GM04503 (cell line): ENCODE measurements at regions not wholly inside any gene's neighbourhood (a gene's known extent, or its start where the extent isn't known, plus 50 kb on each side); places are given as distances from the start of the nearest gene placed in this dataset.
"Not testable (repeated sequence)": the region's sequence is repeated elsewhere in the genome, so short reads cannot be mapped to it uniquely, and the experiment has no call there.

Source experiments
- DNase-seq: peaks from one replicate; pipeline ENCODE4 v3.0.0-alpha.2; 2012; ENCODE audit warnings: low read depth

GRCh38 chr3:106348139-106348690, 479.4 kb upstream of the CBLB start:
- no peak for DNase-seq

GRCh38 chr3:106349191-106349881, 480.5 kb upstream of the CBLB start:
- no peak for DNase-seq

GRCh38 chr3:106355873-106356272, 487.1 kb upstream of the CBLB start:
- no peak for DNase-seq

- no peak for DNase-seq
These were observed 490.9 kb upstream of the CBLB start for GRCh38 chr3:106359692-106360091.

- not testable (repeated sequence) for DNase-seq
These were observed 492.1 kb upstream of the CBLB start for GRCh38 chr3:106360901-106361300.

- no peak for DNase-seq
These were observed 495.7 kb upstream of the CBLB start for GRCh38 chr3:106364477-106364876.

GRCh38 chr3:106365061-106365691, 496.4 kb upstream of the CBLB start:
- DNase-seq, result no peak

GRCh38 chr3:106366352-106366751, 497.5 kb upstream of the CBLB start:
- DNase-seq, result no peak

GRCh38 chr3:106367496-106367895, 498.7 kb upstream of the CBLB start:
- no peak for DNase-seq

- no peak for DNase-seq
These were observed 502.6 kb upstream of the CBLB start for GRCh38 chr3:106371221-106371970.

- DNase-seq, result no peak
These were observed 503.4 kb upstream of the CBLB start for GRCh38 chr3:106371971-106372805.

- no peak for DNase-seq
These were observed 504.0 kb upstream of the CBLB start for GRCh38 chr3:106372806-106373190.

GRCh38 chr3:106376016-106376570, 507.3 kb upstream of the CBLB start:
- no peak for DNase-seq

GRCh38 chr3:106379251-106379750, 510.5 kb upstream of the CBLB start:
- DNase-seq, result no peak

GRCh38 chr3:106380232-106380631, 511.4 kb upstream of the CBLB start:
- no peak for DNase-seq

- no peak for DNase-seq
These were observed 512.6 kb upstream of the CBLB start for GRCh38 chr3:106381286-106381938.

GRCh38 chr3:106381939-106382335, 513.1 kb upstream of the CBLB start:
- no peak for DNase-seq

GRCh38 chr3:106386050-106386449, 517.2 kb upstream of the CBLB start:
- no peak for DNase-seq

- peak; percentile 25 for DNase-seq
These were observed 524.1 kb upstream of the CBLB start for GRCh38 chr3:106392915-106393314.

- no peak for DNase-seq
These were observed 528.2 kb upstream of the CBLB start for GRCh38 chr3:106397006-106397405.
